ENCODE measurements at regions not wholly inside any gene's neighbourhood (a gene's known extent, or its start where the extent isn't known, plus 50 kb on each side); places are given as distances from the start of the nearest gene placed in this dataset.
"Not testable (repeated sequence)": the region's sequence is repeated elsewhere in the genome, so short reads cannot be mapped to it uniquely, and the experiment has no call there.

GRCh38 chrX:121733514-121733913 lies 686.1 kb downstream of the GLUD2 start:
- DNase-seq: no peak

DNA sequence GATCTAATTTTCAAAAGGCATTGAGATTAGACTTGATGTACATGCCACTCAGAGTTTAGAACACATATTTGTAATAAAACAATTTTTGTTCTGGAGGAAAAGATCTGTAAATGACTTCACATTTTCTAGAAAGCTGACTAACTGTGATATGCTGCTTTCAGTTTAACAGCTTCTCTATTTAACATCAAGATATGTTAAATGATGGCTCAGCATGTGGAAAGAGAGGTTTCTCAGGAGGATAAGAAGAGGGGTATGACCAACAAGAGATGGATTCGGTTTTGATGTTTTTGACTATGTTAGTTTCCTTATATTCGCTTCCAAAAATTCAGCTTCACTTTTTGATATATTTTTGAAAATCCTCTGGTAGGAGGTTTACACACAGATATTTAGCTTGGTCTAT lies 698.7 kb downstream of the GLUD2 start:
- no peak for DNase-seq

- not testable (repeated sequence) for DNase-seq
Observed at GRCh38 chrX:121753602-121754001, 706.2 kb downstream of the GLUD2 start.

DNA sequence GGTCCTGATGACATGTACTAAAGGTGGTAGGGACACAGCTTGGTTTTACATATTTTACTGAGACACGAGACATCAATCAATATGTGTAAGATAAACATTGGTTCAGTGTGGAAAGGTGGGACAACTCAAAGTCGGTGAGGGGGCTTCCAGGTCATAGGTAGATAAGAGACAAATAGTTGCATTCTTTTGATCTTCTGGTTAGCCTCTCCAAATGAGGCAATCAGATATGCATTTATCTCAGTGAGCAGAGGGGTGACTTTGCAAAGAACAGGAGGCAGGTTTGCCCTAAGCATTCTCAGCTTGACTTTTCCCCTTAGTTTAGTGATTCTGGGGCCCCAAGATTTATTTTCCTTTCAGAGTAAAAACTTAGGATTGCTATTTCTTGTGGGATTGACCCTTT lies 706.9 kb downstream of the GLUD2 start:
- DNase-seq: no peak

DNA sequence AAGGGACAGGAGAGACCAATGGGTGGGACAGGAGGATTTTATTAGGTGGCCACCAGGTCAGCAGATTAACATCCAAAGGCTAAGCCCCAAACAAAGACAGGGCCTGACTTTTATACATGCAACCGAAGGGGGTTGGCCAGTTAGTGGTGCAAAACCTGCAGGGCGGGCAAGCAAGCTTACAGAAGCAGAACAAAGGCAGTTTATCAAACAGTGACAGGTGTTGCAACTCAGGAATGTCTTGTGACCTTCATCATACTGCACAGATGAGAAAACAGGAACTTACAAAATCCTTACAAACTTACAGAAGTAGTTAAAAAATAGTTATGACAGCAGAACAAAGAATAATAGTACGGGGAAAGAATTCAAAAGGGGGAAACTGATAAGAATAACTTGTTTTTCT lies 708.1 kb downstream of the GLUD2 start:
- DNase-seq: no peak

GRCh38 chrX:121761845-121762244 lies 714.4 kb downstream of the GLUD2 start:
- no peak for DNase-seq

DNA sequence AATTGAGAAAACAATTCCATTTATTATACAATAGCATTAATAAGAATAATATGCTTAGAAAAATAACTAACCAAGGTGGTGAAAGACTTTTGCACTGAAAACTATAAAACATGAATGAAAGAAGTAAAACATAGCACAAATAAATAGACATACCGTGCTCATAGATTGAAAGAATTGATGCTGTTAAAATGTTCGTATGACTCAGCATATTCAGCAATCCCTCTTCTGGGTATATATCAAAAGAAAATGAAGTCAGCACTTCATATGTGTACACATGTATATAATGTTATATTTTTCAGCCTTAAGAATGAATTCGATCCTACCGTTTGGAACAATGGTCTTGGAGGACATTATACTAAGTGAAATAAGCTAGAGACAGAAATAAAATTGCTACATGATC lies 716.3 kb downstream of the GLUD2 start:
- DNase-seq: no peak

- DNase-seq: not testable (repeated sequence)
Observed at GRCh38 chrX:121768210-121768609, 720.8 kb downstream of the GLUD2 start.

GRCh38 chrX:121781991-121782390 lies 734.6 kb downstream of the GLUD2 start:
- no peak for DNase-seq

DNA sequence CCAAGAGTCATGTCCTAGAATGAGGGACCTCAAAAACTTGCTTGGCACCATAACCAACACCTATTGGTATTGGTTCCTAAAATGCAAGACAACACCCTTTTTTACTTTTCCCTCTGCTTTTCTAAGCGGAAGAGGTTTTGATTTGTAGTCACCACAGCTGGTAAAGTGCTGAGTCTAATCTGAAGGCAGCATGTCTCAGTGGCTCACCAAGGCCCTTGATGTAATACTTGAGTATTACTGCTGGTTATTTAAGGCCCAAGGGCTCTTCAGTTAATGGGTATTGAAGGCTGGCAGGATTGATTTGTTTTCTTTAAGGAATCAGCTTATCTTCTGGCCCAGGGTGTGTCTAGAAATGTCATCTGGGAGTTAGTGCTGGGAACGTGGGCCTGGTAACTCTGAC lies 735.1 kb downstream of the GLUD2 start:
- no peak for DNase-seq

- DNase-seq: no peak
Observed at GRCh38 chrX:121782976-121783375, 735.6 kb downstream of the GLUD2 start.

- DNase-seq: no peak
Observed at GRCh38 chrX:121802881-121803412, 755.5 kb downstream of the GLUD2 start.

- DNase-seq: no peak
Observed at GRCh38 chrX:121823406-121823805, 776.0 kb downstream of the GLUD2 start.

DNA sequence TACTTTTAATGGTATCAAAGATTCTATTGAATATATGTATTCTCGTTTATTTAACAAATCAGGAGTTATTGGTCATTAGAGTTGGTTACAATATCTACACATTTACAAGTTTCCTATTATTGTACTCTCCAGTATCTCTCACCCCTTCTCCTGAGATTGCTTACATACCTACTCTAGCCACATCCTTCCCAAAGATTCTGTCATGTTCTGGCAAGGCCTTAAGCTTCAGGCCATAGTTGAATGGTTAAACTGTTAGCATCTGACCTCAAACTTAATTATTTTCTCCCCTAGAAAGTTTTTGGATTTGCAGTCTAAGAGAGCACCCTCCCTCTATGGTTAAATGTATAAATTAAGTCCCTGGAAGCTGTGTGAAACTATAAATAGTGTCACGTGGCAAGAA lies 784.2 kb downstream of the GLUD2 start:
- DNase-seq: no peak

GRCh38 chrX:121832446-121832845 lies 785.0 kb downstream of the GLUD2 start:
- no peak for DNase-seq

GRCh38 chrX:121836000-121836399 lies 788.6 kb downstream of the GLUD2 start:
- DNase-seq: no peak

- no peak for DNase-seq
Observed at GRCh38 chrX:121851033-121851432, 803.6 kb downstream of the GLUD2 start.

- DNase-seq: no peak
Observed at GRCh38 chrX:121853762-121854613, 806.6 kb downstream of the GLUD2 start.

- no peak for DNase-seq
Observed at GRCh38 chrX:121854614-121854911, 807.2 kb downstream of the GLUD2 start.

DNA sequence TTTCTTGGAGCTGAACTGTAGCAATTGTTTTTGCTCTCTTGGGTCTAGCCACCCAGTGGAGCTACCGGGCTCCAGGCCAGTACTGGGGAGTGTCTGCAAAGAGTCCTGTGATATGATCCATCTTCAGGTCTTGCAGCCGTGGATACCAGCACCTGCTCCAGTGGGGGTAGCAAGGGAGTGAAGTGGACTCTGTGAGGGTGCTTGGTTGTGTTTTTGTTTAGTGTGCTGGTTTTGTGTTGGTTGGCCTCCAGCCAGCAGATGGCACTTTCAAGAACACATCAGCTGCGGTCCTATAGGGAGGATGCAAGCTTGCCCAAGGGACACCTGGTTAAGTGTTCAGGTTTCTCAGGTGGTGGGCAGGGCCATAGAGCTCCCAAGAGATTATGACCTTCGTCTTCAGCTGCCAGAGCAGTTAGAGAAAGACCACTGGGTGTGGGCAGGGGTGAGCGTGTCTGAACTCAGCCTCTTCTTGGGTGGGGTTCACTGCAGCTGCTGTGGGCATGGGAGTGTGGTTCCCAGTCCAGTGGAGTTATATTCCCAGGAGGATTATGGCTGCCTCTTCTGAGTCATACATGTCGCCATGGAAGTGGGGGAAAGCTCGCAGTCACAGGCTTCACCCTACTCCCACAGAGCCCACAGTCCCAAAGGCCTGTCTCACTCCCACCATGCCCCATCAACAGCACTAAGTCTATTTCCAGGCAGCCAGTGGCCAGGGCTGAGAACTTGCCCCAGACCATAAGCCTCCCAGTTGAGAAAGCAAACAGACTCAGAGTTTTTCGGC lies 811.6 kb downstream of the GLUD2 start:
- no peak for DNase-seq

DNA sequence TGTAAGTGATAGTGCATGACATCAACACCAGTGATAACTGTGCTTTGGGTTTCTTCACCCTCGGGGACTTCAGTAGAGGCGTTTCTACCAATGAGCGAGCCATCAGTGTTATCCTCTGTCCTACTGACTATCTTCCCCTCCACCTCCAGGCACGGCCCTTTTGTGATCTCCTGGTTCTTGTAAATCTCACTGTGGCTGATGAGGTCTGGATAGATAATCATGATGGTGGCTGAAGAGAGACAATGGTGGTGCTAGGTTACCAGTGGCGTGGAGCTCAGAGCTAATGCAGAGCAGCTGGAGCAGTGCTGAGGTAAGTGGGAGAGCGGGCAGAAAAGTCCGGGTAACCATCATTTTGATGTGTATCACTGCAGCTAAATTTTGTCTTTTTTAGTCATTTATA lies 816.6 kb downstream of the GLUD2 start:
- no peak for DNase-seq

DNA sequence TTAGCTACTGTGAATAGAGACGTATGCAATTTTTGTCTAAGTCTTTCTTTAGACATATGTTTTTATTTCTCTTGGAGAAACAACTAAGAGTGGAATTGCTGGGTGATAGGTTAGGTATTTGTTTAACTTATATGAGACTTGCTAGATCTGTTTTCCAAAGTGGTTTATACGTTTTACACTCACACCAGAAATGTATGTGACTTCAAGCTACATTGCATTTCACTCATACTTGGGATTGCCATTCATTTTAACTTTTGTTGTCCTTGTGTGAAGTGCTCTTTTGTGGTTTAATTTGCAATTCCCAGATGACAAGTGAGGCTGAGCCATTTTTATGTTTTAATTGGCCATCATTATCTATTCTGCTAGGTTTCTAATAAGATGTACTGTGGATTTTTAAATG lies 817.2 kb downstream of the GLUD2 start:
- DNase-seq: no peak

- no peak for DNase-seq
Observed at GRCh38 chrX:121869876-121870477, 822.6 kb downstream of the GLUD2 start.

- no peak for DNase-seq
Observed at GRCh38 chrX:121871122-121871521, 823.7 kb downstream of the GLUD2 start.

Measured in DMS 273 treated with DMSO at 0.1 percent for 48 hours (cell line).